Astrocyte of the spinal cord (primary cell): ENCODE measurements at regions not wholly inside any gene's neighbourhood (a gene's known extent, or its start where the extent isn't known, plus 50 kb on each side); places are given as distances from the start of the nearest gene placed in this dataset.

ENCODE experiments used
- DNase-seq: peaks from one replicate; pipeline ENCODE4 v3.0.0; 2011; ENCODE audit warnings: low read depth, low spot score
- H3K4me3 ChIP-seq: 2 replicates; pipeline ENCODE4 v1.5.1; 2011; ENCODE audit warnings: low read depth, mild to moderate bottlenecking, low read length, moderate library complexity
- CTCF ChIP-seq: IDR thresholded peaks from 2 replicates; pipeline ENCODE4 v1.5.1; 2012; ENCODE audit warnings: low read depth, mild to moderate bottlenecking, low read length, inconsistent platforms
- in situ Hi-C: cut with HindIII; loops from 2 replicates; pipeline ENCODE4 v1.10.0; 2017; ENCODE audit warnings: low sequenced_read_pairs

- no peak overlapping the region for H3K4me3 ChIP-seq
- in situ Hi-C loops = no loop called here
- no peak for DNase-seq
- no peak for TF ChIP-seq CTCF
These were observed 58.1 kb upstream of the PLEKHG1 start for GRCh38 chr6:150541576-150541975.

- no peak for TF ChIP-seq CTCF
- H3K4me3 ChIP-seq = no peak overlapping the region
- in situ Hi-C loops = no loop called here
- DNase-seq = no peak
These were observed 56.5 kb upstream of the PLEKHG1 start for GRCh38 chr6:150543178-150543577.

- in situ Hi-C loops = no loop called here
- TF ChIP-seq CTCF = no peak
- no peak overlapping the region for H3K4me3 ChIP-seq
- no peak for DNase-seq
These were observed 54.9 kb upstream of the PLEKHG1 start for GRCh38 chr6:150544793-150545192.

- no peak for TF ChIP-seq CTCF
- DNase-seq = no peak
- H3K4me3 ChIP-seq = no peak overlapping the region
- in situ Hi-C loops = no loop called here
These were observed 53.2 kb upstream of the PLEKHG1 start for GRCh38 chr6:150546457-150546856.

- TF ChIP-seq CTCF = no peak
- in situ Hi-C loops = no loop called here
- DNase-seq = no peak
- H3K4me3 ChIP-seq = no peak overlapping the region
These were observed 52.0 kb upstream of the PLEKHG1 start for GRCh38 chr6:150547502-150548222.

- TF ChIP-seq CTCF = no peak
- DNase-seq = no peak
- in situ Hi-C loops = no loop called here
- H3K4me3 ChIP-seq = no peak overlapping the region
These were observed 51.4 kb upstream of the PLEKHG1 start for GRCh38 chr6:150548330-150548729.
